ENCODE measurements at regions not wholly inside any gene's neighbourhood (a gene's known extent, or its start where the extent isn't known, plus 50 kb on each side); places are given as distances from the start of the nearest gene placed in this dataset.

DNA sequence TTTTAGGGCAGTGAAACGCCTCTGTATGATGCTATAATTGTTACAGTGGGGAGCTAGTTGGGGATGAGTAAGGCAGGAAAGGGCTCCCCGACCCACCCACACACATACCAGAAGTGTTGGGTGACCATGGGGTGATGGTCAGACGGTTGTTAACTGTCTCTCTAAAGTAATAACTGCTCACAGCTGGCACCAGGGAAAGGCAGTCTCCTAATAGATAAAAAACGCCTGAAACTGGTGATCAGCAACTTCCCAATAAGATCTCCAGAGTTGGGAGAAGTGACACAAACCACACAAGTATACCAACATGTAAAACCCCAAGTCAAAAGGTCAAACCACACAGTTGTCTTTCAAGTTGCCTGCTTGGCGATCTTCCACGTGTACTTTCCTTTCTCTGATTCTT is 346.5 kb upstream of the CNTN4 start:
- TF ChIP-seq, protein P1, sequence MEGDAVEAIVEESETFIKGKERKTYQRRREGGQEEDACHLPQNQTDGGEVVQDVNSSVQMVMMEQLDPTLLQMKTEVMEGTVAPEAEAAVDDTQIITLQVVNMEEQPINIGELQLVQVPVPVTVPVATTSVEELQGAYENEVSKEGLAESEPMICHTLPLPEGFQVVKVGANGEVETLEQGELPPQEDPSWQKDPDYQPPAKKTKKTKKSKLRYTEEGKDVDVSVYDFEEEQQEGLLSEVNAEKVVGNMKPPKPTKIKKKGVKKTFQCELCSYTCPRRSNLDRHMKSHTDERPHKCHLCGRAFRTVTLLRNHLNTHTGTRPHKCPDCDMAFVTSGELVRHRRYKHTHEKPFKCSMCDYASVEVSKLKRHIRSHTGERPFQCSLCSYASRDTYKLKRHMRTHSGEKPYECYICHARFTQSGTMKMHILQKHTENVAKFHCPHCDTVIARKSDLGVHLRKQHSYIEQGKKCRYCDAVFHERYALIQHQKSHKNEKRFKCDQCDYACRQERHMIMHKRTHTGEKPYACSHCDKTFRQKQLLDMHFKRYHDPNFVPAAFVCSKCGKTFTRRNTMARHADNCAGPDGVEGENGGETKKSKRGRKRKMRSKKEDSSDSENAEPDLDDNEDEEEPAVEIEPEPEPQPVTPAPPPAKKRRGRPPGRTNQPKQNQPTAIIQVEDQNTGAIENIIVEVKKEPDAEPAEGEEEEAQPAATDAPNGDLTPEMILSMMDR (conservative IDR thresholded peaks at IDR 0.05) = no peak
- H3K27ac ChIP-seq = no peak overlapping the region

DNA sequence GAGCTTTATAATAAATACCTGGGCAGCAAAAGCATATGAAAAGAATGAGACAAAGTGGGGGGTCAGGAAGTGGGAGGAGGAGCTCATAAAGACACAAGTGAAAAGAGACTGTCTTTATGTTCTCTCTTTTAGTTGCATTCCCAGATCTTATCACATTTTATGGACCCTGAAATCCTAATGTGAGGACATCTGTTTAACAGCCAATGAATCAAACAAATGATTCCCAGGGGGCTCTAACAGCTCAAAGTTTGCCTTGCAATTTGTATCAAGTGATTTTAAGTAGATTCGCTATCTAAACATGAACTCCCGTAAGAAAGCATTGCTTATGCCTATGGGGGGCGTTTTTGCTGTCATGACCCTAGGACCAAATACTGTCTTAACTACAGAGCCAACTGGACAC is 332.3 kb upstream of the CNTN4 start:
- TF ChIP-seq, protein P1 (conservative IDR thresholded peaks at IDR 0.05) = no peak

DNA sequence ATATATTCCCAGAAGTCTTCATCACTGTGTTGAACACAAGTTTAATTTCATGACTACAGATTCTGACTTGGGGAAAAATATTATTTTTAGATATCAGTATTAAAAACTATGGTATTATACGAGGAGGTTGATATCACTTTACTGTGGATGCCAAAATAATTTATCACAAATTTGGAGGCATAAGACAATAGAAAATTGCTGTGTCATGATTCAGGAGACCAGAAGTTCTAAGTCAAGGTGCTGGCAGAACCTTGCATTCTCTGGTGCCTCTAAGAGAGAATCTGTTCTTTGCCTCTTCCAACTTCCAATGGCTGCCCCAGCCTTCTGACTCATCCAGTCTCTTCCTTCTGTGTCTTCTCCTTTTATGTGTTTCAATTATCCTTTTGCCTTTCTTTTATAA is 325.0 kb upstream of the CNTN4 start:
- no peak overlapping the region for H3K27ac ChIP-seq
- TF ChIP-seq, protein P1 (conservative IDR thresholded peaks at IDR 0.05) = no peak

More for the DNA sequence above, 332.3 kb upstream of the CNTN4 start:
- no peak overlapping the region for H3K27ac ChIP-seq

DNA sequence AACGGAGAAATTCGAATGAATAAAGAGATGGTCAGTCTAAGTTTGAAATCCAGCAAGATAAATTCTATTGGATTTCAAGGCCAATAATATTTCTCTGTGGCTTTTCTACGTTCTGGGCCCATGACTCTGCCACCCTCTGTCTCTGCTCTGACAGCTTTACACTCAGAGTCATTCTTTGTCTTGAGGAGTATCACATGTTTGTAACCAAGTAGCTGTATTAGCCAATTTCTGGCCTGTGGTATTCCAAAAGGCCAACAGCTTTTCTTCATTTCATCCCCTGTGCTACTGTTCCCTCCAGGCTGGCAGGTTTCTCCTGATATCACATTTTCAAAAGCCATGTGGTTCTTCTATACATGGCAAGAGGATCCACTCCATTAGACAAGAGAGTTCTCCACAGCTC is 324.1 kb upstream of the CNTN4 start:
- TF ChIP-seq, protein P1 (conservative IDR thresholded peaks at IDR 0.05) = no peak
- H3K27ac ChIP-seq = no peak overlapping the region

DNA sequence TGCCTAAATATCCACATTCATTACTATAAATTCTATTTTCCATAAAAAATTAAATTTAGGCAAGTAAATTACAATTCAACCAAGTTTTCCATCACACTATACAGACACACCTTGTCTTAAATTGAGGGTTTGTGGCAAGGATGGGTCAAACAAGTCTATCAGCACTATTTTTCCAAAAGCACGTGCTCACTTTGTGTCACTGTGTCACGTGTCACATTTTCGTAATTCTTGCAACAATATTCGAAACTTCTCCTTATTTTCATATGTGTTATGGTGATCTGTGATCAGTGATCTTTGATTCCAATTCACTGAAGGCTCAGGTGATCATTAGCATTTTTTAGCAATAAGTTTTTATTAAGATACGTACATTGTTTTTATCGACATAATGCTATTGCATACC is 323.3 kb upstream of the CNTN4 start:
- TF ChIP-seq, protein P1 (conservative IDR thresholded peaks at IDR 0.05) = no peak
- H3K27ac ChIP-seq = no peak overlapping the region

DNA sequence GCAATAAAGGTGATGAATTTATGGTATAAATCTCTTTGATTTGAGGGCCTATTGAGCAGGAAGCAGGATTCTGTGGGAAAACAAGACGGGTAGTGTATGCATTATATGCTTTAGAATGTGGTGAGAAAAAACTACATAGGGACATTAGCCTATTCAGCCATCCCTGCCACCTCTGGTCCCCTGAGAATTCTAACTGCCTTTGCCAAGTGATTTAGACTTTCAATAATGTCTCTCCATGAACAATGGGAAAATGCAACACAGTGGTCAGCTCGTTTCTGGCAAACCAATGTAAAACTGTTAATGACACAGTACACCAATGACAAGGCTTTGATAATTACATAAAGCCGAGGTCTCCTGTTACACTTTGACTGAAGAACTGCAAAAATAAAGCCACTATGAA is 314.7 kb upstream of the CNTN4 start:
- H3K27ac ChIP-seq = no peak overlapping the region
- TF ChIP-seq, protein P1 (conservative IDR thresholded peaks at IDR 0.05) = no peak

DNA sequence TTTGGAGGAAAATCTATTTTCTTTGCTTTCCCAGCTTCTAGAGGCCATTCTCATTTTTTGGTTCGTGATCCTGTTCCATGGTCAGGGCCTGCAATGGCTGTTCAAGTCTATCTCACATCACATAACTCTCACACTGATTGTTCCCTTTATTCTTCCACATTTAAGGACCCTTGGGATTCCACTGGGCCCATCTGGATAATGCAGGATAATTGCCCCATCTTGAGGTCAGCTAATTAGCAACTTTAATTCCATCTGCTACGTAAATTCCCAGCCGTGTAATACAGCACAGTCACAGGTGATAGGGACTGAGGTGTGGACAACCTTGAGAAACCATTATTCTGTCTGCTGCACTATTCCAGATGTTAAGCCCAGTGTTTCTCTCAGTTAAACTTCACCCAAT is 311.6 kb upstream of the CNTN4 start:
- no peak overlapping the region for H3K27ac ChIP-seq
- TF ChIP-seq, protein P1 (conservative IDR thresholded peaks at IDR 0.05) = no peak

DNA sequence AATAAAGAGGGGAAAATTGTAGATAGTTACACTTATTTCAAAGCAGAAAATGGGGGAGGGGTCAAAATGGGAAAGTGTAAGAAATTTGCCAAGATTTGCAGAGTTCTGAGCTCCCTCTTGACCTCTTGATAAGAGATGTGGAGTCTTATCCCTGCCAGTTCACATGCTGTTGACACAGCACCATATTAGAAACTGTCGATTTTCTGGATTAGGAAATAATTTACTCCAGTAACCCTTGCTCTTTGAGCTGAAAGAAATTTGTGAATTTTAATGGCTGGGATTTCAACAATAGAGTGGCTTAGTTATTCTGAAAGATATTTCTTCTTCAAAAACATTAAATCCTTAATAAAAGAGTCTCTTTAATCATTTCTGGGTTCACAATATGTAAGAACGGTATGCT is 306.2 kb upstream of the CNTN4 start:
- H3K27ac ChIP-seq = no peak overlapping the region
- TF ChIP-seq, protein P1 (conservative IDR thresholded peaks at IDR 0.05) = no peak

Data from VCaP (cell line).